HG03521 (cell line): ENCODE measurements at regions not wholly inside any gene's neighbourhood (a gene's known extent, or its start where the extent isn't known, plus 50 kb on each side); places are given as distances from the start of the nearest gene placed in this dataset.
"Not testable (repeated sequence)": the region's sequence is repeated elsewhere in the genome, so short reads cannot be mapped to it uniquely, and the experiment has no call there.

ENCODE experiments used
- ATAC-seq: cut with Tn5 transposase; IDR thresholded peaks from one replicate; pipeline ENCODE4 v1.9.1; 2021; ENCODE audit warnings: mild to moderate bottlenecking, moderate library complexity; ENCODE audit not compliant: unreplicated experiment

- no peak for ATAC-seq
Observed at GRCh38 chr7:81236560-81236959, 317.7 kb upstream of the SEMA3C start.

- no peak for ATAC-seq
Observed at GRCh38 chr7:81235997-81236396, 317.1 kb upstream of the SEMA3C start.

- no peak for ATAC-seq
Observed at GRCh38 chr7:81234896-81235295, 316.0 kb upstream of the SEMA3C start.

- no peak for ATAC-seq
Observed at GRCh38 chr7:81233208-81233940, 314.5 kb upstream of the SEMA3C start.

GRCh38 chr7:81232084-81232799, 313.4 kb upstream of the SEMA3C start:
- ATAC-seq: no peak

GRCh38 chr7:81231301-81231838, 312.5 kb upstream of the SEMA3C start:
- ATAC-seq: no peak

GRCh38 chr7:81226234-81226633, 307.4 kb upstream of the SEMA3C start:
- no peak for ATAC-seq

- ATAC-seq: not testable (repeated sequence)
Observed at GRCh38 chr7:81222692-81223091, 303.8 kb upstream of the SEMA3C start.

GRCh38 chr7:81221527-81222217, 302.8 kb upstream of the SEMA3C start:
- no peak for ATAC-seq

GRCh38 chr7:81218480-81219106, 299.7 kb upstream of the SEMA3C start:
- no peak for ATAC-seq

- no peak for ATAC-seq
Observed at GRCh38 chr7:81213394-81213793, 294.5 kb upstream of the SEMA3C start.

- no peak for ATAC-seq
Observed at GRCh38 chr7:81211934-81212320, 293.1 kb upstream of the SEMA3C start.

- ATAC-seq: no peak
Observed at GRCh38 chr7:81211204-81211933, 292.5 kb upstream of the SEMA3C start.

GRCh38 chr7:81210137-81211064, 291.6 kb upstream of the SEMA3C start:
- ATAC-seq: no peak

- ATAC-seq: no peak
Observed at GRCh38 chr7:81209059-81209458, 290.2 kb upstream of the SEMA3C start.

GRCh38 chr7:81207801-81208200, 288.9 kb upstream of the SEMA3C start:
- no peak for ATAC-seq

- no peak for ATAC-seq
Observed at GRCh38 chr7:81206667-81207360, 288.0 kb upstream of the SEMA3C start.

GRCh38 chr7:81206217-81206616, 287.4 kb upstream of the SEMA3C start:
- ATAC-seq: no peak

- no peak for ATAC-seq
Observed at GRCh38 chr7:81201188-81201587, 282.3 kb upstream of the SEMA3C start.
